Pancreas (tissue), 10 donors: ENCODE measurements at regions not wholly inside any gene's neighbourhood (a gene's known extent, or its start where the extent isn't known, plus 50 kb on each side); places are given as distances from the start of the nearest gene placed in this dataset.

Source experiments
- ATAC-seq, 4 donors: fragments of 200-7000 bp; cut with Tn5 transposase; one replicate each; pipeline versions ENCODE4 v1.8.0 to v1.9.1; 2020; ENCODE audit warnings: mild to moderate bottlenecking in 4 of 4, moderate library complexity in 4 of 4
- DNase-seq, 6 donors: peaks; one replicate each; pipeline ENCODE4 v3.0.0-alpha.2; 2020
- FAIRE-seq: peaks from 2 replicates; lab custom pipeline; 2012; peaks lifted over from hg19 to GRCh38; lab: Jason Lieb, UNC
- H3K27ac ChIP-seq, 4 donors: fragments of 200-600 bp; sonication (generic); 1 replicate in 3 of 4; 2 replicates in 1 of 4; pipeline versions ENCODE4 v1.5.0 to v1.8.0; 2020
- H3K27me3 ChIP-seq, 4 donors: fragments of 200-600 bp; one replicate each; pipeline ENCODE4 v1.8.0; 2021
- H3K36me3 ChIP-seq, 3 donors: fragments of 200-600 bp; sonication (generic) in 1 of 3; one replicate each; pipeline versions ENCODE4 v1.5.0 to v1.8.0; 2020 to 2021
- H3K4me1 ChIP-seq, 3 donors: fragments of 200-600 bp; one replicate each; pipeline ENCODE4 v1.8.0; 2021
- H3K4me3 ChIP-seq, 4 donors: fragments of 200-600 bp; sonication (generic) in 2 of 4; one replicate each; pipeline versions ENCODE4 v1.5.0 to v1.8.0; 2020 to 2021
- H3K9me3 ChIP-seq, 4 donors: fragments of 200-600 bp; one replicate each; pipeline ENCODE4 v1.8.0; 2021
- CTCF ChIP-seq, 4 donors: fragments of 200-600 bp; sonication (generic) in 3 of 4; IDR thresholded peaks; one replicate each; pipeline versions ENCODE4 v1.5.0 to v1.8.0; 2021; ENCODE audit warnings: antibody characterized with exemption in 4 of 4
- WGBS, 2 donors: extraction: QIAGEN DNeasy Blood & Tissue Kit; methylation state at CpG; one replicate each; pipeline ENCODE4 v1.1.7; 2013; 5-methylcytosine and 5-hydroxymethylcytosine counted together
- intact Hi-C, 3 donors: fragments of 100-400 bp; cut with DNase I; formaldehyde crosslinking; loops; one replicate each; pipeline versions ENCODE4 v1.11.1 to v1.14.2; 2022
- donor health status: healthy with polysubstance abuse.
- donor health status: DM: no; HTN: no; CAD: no; lungs with moderate emphysema.
- donor health status: DM: no; HTN: no; CAD: no.
- donor health status: control.
- donor health status: control.
- donor health status: Bipolar disorder and iron deficiency.
- donor health status: DM: yes; HTN: yes; CAD: no.
- donor health status: DM: no; HTN: no; CAD: no.
- donor health status: DM: no; HTN: no; CAD: no.
- donor health status: DM: yes; HTN: yes; CAD: no.

DNA sequence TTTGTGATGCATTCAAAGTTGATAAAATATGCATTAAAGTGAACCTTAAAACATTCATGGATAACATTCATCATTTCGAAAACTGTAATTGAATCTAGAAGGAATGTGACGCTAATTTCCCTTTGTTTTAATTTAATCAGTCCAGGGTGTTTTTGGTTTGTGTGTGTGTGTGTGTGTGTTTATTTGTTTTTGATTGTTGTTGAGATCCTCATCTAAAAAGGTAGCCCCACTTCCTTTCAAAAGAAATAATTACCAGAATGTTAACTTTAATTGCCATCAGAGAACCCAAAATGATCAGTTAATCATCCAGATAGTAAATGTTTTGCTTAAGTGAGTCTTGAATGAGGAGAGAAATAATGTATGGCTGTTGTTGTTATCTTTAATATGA lies 74.5 kb upstream of the PTPRZ1 start:
- Histone ChIP-seq H3K36me3 (no peaks in the 10 kb centered on the region), H3K4me1 (no peaks in the 10 kb centered on the region), H3K27ac (no peak overlapping the region), H3K4me3 (no peak overlapping the region), H3K9me3 (no peaks in the 10 kb centered on the region), H3K27me3 (no peaks in the 10 kb centered on the region)
- FAIRE-seq (no peak), DNase-seq (no peak), ATAC-seq (no peak)
- WGBS, 2 donors = 86 to 88% methylated on average over 2 of the region's 2 CpGs
- no peak for TF ChIP-seq CTCF (IDR thresholded peaks at IDR 0.05)
- intact Hi-C loops = no loop called here

DNA sequence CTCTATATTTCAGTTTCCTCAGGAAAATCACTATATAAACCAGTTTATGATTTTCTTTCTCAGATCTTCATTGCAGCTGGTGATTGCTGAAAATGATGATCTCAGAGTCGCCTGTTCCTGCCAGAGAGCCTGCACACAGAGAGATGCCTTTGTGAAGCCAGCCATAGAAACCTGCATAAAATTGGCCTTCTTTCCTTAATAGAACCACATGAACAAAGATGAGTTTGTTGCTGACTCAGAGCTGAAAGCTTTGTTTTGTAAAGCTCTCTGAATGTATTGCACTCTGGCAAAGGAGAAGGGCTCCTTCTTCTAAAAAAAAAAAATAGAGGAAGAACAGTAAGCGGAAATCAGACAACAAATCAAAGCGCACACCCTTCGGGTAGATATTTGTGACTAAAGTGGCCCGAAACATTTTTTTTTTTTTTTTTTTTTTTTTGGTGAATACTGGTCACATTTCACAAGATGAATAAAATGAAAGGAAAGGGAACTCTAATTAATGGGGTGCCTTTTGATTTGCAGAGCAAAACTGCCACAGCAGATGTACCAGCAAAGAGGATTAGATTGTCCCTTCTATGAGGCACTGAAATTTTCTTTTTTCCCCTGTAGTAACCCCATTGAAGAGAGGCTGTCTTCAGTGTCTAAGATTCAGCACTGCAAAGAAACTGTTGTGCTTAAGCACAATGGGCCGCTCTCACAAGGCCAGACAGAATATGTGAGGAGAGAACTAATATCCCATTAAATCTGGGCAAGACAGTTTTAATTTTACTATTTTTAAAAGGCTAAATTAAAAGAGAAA lies 75.1 kb upstream of the PTPRZ1 start:
- Histone ChIP-seq H3K4me1 (no peaks in the 10 kb centered on the region), H3K27ac (no peak overlapping the region), H3K4me3 (no peak overlapping the region), H3K27me3 (no peaks in the 10 kb centered on the region), H3K36me3 (no peaks in the 10 kb centered on the region), H3K9me3 (no peaks in the 10 kb centered on the region)
- no peak for TF ChIP-seq CTCF (IDR thresholded peaks at IDR 0.05)
- 84 to 86% methylated on average over 6 of the region's 6 CpGs for WGBS, 2 donors
- DNase-seq = no peak
- intact Hi-C loops = no loop called here
- ATAC-seq = no peak
- no peak for FAIRE-seq

- Histone ChIP-seq H3K4me3 (no peak overlapping the region), H3K36me3 (no peaks in the 10 kb centered on the region), H3K4me1 (no peaks in the 10 kb centered on the region), H3K27me3 (no peaks in the 10 kb centered on the region), H3K27ac (no peak overlapping the region), H3K9me3 (no peaks in the 10 kb centered on the region)
- ATAC-seq = no peak
- WGBS, 2 donors = 70 to 71% methylated on average over 7 of the region's 7 CpGs
- no peak for FAIRE-seq
- intact Hi-C loops = no loop called here
- no peak for TF ChIP-seq CTCF (IDR thresholded peaks at IDR 0.05)
- no peak for DNase-seq
Measured at GRCh38 chr7:121796936-121797656, 75.9 kb upstream of the PTPRZ1 start.

DNA sequence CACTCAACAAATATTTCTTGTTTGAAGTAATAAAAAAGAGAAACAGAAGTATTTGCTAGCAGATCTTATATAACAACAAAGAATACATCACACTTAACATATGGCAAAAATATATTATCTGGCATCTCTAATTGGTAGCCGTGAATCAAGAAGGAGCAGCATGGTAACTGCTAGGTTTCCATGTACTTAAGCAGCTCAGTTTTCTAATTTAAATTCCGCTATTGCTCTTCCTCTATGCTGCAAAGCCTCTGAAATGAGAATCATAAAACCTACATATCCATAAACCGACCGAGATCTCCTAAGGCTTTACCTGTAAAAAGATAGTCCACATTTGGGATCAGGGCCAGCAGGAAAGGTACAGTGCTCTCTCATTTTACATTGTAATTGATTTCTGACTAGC lies 76.6 kb upstream of the PTPRZ1 start:
- intact Hi-C loops = no loop called here
- H3K36me3 ChIP-seq = no peaks in the 10 kb centered on the region
- FAIRE-seq (no peak), ATAC-seq (no peak), DNase-seq (no peak)
- no peak overlapping the region for H3K4me3 ChIP-seq
- H3K9me3 ChIP-seq = no peaks in the 10 kb centered on the region
- H3K4me1 ChIP-seq = no peaks in the 10 kb centered on the region
- H3K27ac ChIP-seq = no peak overlapping the region
- no peaks in the 10 kb centered on the region for H3K27me3 ChIP-seq
- TF ChIP-seq CTCF (IDR thresholded peaks at IDR 0.05) = no peak
- 84 to 92% methylated on average over 4 of the region's 4 CpGs for WGBS, 2 donors

DNA sequence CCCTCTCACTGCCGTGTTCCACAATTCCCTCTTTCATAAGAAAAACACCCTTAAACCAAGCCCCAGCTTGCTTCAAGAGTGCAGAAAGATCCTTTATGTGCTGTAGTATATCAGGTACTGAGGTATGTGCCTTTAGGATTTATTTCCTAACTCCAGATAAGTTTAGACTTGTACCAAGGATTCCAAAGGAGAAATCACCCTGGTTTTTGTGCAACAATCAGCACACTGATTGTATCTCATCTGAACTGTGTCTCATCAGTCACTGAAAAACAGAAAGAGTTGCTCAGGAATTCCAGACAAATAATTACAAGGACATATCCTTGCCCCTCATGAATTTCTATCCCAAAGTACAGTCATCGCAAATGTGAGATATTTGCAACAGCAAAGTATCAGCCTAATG lies 77.2 kb upstream of the PTPRZ1 start:
- intact Hi-C loops = no loop called here
- Histone ChIP-seq H3K27ac (no peak overlapping the region), H3K27me3 (no peaks in the 10 kb centered on the region), H3K36me3 (no peaks in the 10 kb centered on the region), H3K9me3 (no peaks in the 10 kb centered on the region), H3K4me1 (no peaks in the 10 kb centered on the region), H3K4me3 (no peak overlapping the region)
- no peak for TF ChIP-seq CTCF (IDR thresholded peaks at IDR 0.05)
- ATAC-seq = no peak
- no peak for DNase-seq
- FAIRE-seq = no peak
- WGBS, 2 donors = 89 to 92% methylated on average over 2 of the region's 2 CpGs
